ENCODE measurements at regions not wholly inside any gene's neighbourhood (a gene's known extent, or its start where the extent isn't known, plus 50 kb on each side); places are given as distances from the start of the nearest gene placed in this dataset.
"Not testable (repeated sequence)": the region's sequence is repeated elsewhere in the genome, so short reads cannot be mapped to it uniquely, and the experiment has no call there.

DNA sequence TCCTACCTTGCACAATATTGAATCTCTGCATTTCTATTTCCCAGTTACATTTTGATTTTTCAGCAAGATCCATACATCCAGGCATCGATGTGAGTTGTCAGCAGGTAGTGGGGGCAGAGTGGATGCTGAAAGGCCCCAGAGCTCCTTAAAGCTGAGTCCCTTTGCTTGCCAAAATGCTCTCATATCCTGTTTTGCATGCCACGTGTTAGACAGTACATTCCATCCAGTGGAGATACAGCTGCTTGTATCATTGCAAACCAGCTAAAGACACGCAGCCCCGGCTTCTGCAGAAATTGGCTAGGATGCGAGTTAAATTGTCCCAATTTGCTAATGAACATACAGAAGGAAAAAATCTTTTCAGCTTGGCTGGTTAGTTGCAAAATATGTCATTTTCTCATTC is 179.6 kb upstream of the MXRA5 start:
- WGBS, 10 experiments, result 0 to 70% (median 10%) methylated on average over 1 to 4 of the region's 5 CpGs; no CpG with 5 or more reads in 7 of the 10 experiments
- in situ Hi-C loops (cut with MboI; ENCODE audit: low pct_unique_long_range_greater_than_20kb in 2 of 9, low sequenced_read_pairs in 9 of 9, unreplicated experiment in 9 of 9), result no loop called here
- Histone ChIP-seq H3K4me3 (no peak overlapping the region), H3K4me1 (replicated peaks in 1 of 2) (no peaks in the 10 kb centered on the region), H3K27ac (no peak overlapping the region)
- ATAC-seq (replicated peaks in 6 of 8), result peak in 1 of 8 experiments; percentile 44

DNA sequence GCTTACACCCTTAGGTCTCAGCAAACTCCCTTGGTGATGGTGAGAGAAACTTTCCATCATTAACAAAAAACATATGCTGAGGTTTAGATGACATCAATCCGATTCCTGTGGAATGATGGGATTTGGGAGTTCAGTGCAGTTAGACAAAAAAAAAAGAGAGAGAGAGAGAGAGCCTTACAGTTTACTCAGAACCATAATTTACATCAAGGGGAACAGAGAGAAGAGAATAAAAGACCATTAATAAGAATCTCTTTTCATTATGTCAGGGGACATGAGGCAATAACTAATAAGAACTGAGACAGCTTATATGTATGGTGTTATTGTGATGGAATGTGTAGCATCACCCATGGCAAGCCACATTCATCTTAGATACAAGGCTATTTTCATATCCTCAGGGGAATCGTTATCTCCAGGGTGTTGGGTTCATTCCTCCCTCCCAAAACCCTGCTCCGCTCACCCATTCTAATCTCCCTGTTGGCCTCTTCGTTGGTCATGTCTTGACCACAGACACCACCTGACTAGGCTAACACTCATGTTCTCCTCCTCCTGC is 175.7 kb upstream of the MXRA5 start:
- in situ Hi-C loops (cut with MboI; ENCODE audit: low pct_unique_long_range_greater_than_20kb in 2 of 9, low sequenced_read_pairs in 9 of 9, unreplicated experiment in 9 of 9), result no loop called here
- H3K4me1 ChIP-seq (replicated peaks in 1 of 2), result no peaks in the 10 kb centered on the region
- H3K4me3 ChIP-seq, result no peak overlapping the region
- no peak overlapping the region for H3K27ac ChIP-seq
- 0 to 77% (median 13%) methylated on average over 1 to 4 of the region's 4 CpGs; no CpG with 5 or more reads in 3 of the 10 experiments for WGBS, 10 experiments
- ATAC-seq (replicated peaks in 6 of 8), result no peak

DNA sequence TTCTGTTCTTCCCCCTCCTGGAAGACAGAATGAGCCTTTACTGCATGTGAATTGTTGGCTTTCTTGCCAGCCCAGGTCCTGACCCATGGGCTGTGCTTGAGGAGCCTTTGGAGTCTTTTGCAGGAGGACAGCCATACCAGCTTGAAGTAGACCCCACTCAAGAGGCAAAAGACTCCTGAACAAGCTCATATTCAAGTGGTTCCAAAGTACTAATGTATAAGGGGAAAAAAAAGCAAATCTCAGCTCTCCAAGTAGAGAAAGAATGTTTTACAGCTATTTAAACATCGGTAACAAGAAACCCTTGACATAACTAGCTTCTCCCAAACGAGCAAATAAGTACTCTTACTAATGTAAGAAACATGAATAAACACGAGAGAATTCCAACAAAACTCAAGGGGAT is 174.9 kb upstream of the MXRA5 start:
- no peaks in the 10 kb centered on the region for H3K4me1 ChIP-seq (replicated peaks in 1 of 2)
- no peak overlapping the region for H3K4me3 ChIP-seq
- ATAC-seq (replicated peaks in 6 of 8), result no peak
- in situ Hi-C loops (cut with MboI; ENCODE audit: low pct_unique_long_range_greater_than_20kb in 2 of 9, low sequenced_read_pairs in 9 of 9, unreplicated experiment in 9 of 9), result no loop called here
- H3K27ac ChIP-seq, result no peak overlapping the region
- 0 to 80% (median 60%) methylated on average over 1 to 3 of the region's 3 CpGs; no CpG with 5 or more reads in 5 of the 10 experiments for WGBS, 10 experiments

DNA sequence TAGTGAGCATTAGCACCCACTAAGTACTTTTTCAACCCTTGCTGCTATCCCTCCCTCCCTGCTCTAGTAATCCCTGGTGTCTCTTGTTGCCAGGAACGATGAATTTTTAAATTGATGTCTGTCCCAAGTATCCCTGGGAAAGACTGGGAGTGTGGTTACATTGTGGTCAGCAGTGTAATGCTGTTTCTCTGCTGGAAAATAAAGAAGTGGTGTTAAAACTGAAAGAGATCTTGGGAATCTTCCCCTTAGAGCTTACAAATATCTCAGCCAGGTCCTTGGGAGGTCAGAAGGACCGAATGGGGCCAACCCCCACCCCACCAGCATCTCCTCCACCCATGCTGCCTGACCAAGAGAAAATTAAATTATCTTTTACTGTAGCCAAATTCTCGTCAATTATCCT is 174.5 kb upstream of the MXRA5 start:
- Histone ChIP-seq H3K4me3 (no peak overlapping the region), H3K27ac (no peak overlapping the region), H3K4me1 (replicated peaks in 1 of 2) (no peaks in the 10 kb centered on the region)
- ATAC-seq (replicated peaks in 6 of 8), result no peak
- 40 to 67% methylated on average over 1 of the region's 3 CpGs; no CpG with 5 or more reads in 8 of the 10 experiments for WGBS, 10 experiments
- in situ Hi-C loops (cut with MboI; ENCODE audit: low pct_unique_long_range_greater_than_20kb in 2 of 9, low sequenced_read_pairs in 9 of 9, unreplicated experiment in 9 of 9), result no loop called here

DNA sequence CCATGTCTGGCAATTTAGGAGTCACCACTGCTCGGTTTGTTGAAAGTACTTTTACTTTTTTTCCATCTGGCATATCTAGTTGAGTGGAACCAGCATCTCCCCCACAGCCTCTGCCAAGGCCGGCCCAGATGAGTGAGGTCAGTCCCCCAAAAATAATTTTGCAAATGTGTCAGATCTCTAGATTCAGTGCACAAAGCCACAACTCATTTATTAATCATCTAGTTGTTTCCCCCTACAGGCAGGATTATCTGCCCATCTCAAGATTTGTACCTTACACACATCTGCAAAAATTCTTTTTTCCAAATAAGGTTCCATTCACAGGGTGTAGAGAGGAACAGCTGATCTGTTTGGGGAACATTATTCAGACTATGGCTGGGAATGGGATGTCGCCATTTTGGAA is 174.0 kb upstream of the MXRA5 start:
- Histone ChIP-seq H3K4me1 (replicated peaks in 1 of 2) (no peaks in the 10 kb centered on the region), H3K4me3 (no peak overlapping the region), H3K27ac (no peak overlapping the region)
- WGBS, 10 experiments, result 86 to 100% (median 100%) methylated on average over 1 to 2 of the region's 3 CpGs; no CpG with 5 or more reads in 7 of the 10 experiments
- in situ Hi-C loops (cut with MboI; ENCODE audit: low pct_unique_long_range_greater_than_20kb in 2 of 9, low sequenced_read_pairs in 9 of 9, unreplicated experiment in 9 of 9), result no loop called here
- no peak for ATAC-seq (replicated peaks in 6 of 8)

DNA sequence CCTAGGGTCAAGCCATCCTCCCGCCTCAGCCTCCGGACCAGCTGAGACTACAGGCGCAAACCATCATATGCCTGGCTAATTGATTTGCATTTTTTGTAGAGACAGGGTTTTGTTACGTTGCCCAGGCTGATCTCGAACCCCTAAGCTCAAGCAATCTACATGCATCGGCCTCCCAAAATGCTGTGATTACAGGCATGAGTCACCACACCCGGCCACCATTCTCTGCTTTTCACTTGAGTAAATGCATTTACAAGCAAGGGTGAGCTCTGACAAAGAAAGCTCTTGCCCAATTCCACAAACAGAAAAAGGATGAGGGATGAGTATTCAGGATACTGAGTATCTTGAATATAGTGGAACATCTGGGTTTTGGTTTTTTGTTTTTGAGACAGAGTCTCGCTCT is 172.9 kb upstream of the MXRA5 start:
- H3K4me1 ChIP-seq (replicated peaks in 1 of 2); H3K4me3 ChIP-seq; in situ Hi-C loops (cut with MboI; ENCODE audit: low pct_unique_long_range_greater_than_20kb in 2 of 9, low sequenced_read_pairs in 9 of 9, unreplicated experiment in 9 of 9); H3K27ac ChIP-seq: not testable (repeated sequence)
- peak in 3 of 8 experiments; percentile 22 to 43 (median 32) for ATAC-seq (replicated peaks in 6 of 8)
- 60 to 100% methylated on average over 1 of the region's 8 CpGs; no CpG with 5 or more reads in 8 of the 10 experiments for WGBS, 10 experiments

DNA sequence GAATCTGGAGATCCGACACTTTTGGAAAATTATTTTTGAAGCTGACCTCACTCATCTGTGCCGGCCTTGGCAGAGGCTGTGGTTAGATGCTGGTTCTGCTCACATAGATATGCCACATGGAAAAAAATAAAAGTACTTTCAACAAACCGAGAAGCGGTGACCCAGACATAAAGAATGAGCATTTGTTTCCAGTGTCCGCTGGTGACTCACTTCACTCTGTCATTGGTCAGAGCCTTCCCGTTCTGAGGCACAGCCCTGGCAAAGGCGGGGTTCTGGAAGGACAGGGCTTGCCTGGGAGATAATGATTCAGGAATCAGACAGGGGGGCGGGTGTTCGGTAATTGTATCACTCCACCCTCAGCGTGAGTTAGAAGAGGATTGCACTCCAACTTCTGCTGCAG is 172.4 kb upstream of the MXRA5 start:
- 0 to 100% (median 40%) methylated on average over 1 to 2 of the region's 10 CpGs; no CpG with 5 or more reads in 4 of the 10 experiments for WGBS, 10 experiments
- peak in 7 of 8 experiments; percentile 96 to 98 (median 98) for ATAC-seq (replicated peaks in 6 of 8)
- no peaks in the 10 kb centered on the region for H3K4me1 ChIP-seq (replicated peaks in 1 of 2)
- in situ Hi-C loops (cut with MboI; ENCODE audit: low pct_unique_long_range_greater_than_20kb in 2 of 9, low sequenced_read_pairs in 9 of 9, unreplicated experiment in 9 of 9), result no loop called here
- no peak overlapping the region for H3K27ac ChIP-seq
- no peak overlapping the region for H3K4me3 ChIP-seq

DNA sequence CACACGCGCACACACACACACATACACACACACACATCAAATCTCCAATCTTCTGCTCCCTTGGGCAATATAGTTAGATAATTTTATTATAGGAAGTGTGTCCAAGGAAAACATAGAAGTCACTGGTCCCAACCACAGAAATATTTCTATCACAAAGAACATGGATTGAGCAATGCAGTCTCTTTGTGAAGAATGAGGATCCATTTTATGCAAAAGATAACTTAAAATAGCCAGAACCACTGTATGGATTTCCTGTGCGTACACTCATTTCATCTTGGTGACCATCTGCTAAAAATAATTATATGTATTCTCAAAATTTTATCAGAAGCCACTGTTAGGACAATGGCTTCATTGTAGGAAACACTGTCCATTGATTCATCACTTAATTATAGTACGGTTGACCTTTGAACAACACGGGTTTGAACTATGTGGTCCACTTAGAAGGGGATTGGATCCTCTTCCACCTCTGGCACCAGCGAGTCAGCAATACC is 169.6 kb upstream of the MXRA5 start:
- no peak for ATAC-seq (replicated peaks in 6 of 8)
- Histone ChIP-seq H3K27ac (no peak overlapping the region), H3K4me3 (no peak overlapping the region), H3K4me1 (replicated peaks in 1 of 2) (no peaks in the 10 kb centered on the region)
- in situ Hi-C loops (cut with MboI; ENCODE audit: low pct_unique_long_range_greater_than_20kb in 2 of 9, low sequenced_read_pairs in 9 of 9, unreplicated experiment in 9 of 9), result no loop called here
- 50 to 95% (median 87%) methylated on average over 2 to 6 of the region's 6 CpGs; no CpG with 5 or more reads in 3 of the 10 experiments for WGBS, 10 experiments

DNA sequence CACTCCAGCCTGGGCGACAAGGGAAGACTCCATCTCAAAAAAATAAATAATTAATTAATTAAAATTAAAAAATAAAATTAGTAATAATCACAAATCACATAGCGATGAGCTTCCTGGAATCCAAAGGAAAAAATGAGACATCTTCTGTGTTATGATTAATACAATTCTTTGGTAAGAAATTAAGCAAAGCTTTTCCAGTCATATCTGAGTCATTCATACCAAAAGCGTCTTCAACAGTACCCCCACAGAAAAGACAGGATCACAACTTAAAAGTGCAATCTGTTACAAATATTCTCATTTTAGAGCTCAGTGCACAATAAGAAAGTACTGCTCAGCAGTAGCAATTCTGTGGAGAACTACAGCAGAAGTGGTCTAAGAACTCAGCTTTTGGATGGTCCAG is 168.5 kb upstream of the MXRA5 start:
- Histone ChIP-seq H3K4me3 (no peak overlapping the region), H3K4me1 (replicated peaks in 1 of 2) (no peaks in the 10 kb centered on the region), H3K27ac (no peak overlapping the region)
- in situ Hi-C loops (cut with MboI; ENCODE audit: low pct_unique_long_range_greater_than_20kb in 2 of 9, low sequenced_read_pairs in 9 of 9, unreplicated experiment in 9 of 9), result no loop called here
- 49 to 100% (median 98%) methylated on average over 1 to 3 of the region's 3 CpGs; no CpG with 5 or more reads in 4 of the 10 experiments for WGBS, 10 experiments
- no peak for ATAC-seq (replicated peaks in 6 of 8)

DNA sequence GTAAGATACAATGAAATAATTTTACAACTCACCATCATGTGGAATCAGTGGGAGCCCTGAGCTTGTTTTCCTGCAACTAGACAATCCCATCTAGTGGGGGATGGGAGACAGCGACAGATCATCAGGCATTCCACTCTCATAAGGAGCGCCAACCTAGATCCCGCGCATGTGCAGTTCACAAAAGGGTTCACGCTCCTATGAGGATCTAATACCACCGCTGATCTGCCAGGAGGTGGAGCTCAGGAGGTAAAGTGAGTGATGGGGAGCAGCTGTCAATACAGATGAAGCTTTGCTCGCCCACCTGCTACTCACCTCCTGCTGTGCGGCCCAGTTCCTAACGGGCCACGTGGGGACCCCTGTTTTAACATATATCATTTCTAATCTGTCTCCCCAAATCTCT is 165.7 kb upstream of the MXRA5 start:
- ATAC-seq (replicated peaks in 6 of 8); H3K27ac ChIP-seq; in situ Hi-C loops (cut with MboI; ENCODE audit: low pct_unique_long_range_greater_than_20kb in 2 of 9, low sequenced_read_pairs in 9 of 9, unreplicated experiment in 9 of 9); H3K4me1 ChIP-seq (replicated peaks in 1 of 2); H3K4me3 ChIP-seq: not testable (repeated sequence)
- WGBS, 10 experiments, result 60 to 75% methylated on average over 4 to 8 of the region's 10 CpGs; no CpG with 5 or more reads in 8 of the 10 experiments

DNA sequence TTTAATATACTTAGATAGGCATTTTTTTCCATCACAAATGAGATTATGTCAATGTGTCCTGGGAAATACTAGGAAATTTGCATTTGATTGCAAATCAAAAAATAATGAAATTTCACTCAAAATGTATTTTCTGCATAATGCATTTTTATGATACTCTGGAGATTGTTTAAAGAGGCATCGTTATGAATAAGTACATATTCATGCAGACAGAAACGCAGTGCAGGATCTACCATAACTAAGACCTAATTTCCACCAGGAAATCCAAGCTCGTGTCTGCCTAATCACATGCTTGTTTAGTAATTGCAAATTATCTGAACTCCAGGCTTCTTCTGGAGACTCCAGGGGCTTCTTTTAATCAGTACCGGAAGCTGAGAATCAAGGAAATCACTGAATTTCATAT is 163.5 kb upstream of the MXRA5 start:
- Histone ChIP-seq H3K4me1 (replicated peaks in 1 of 2) (no peaks in the 10 kb centered on the region), H3K27ac (no peak overlapping the region), H3K4me3 (no peak overlapping the region)
- WGBS, 10 experiments, result 0 to 88% (median 61%) methylated on average over 1 to 4 of the region's 4 CpGs; no CpG with 5 or more reads in 2 of the 10 experiments
- in situ Hi-C loops (cut with MboI; ENCODE audit: low pct_unique_long_range_greater_than_20kb in 2 of 9, low sequenced_read_pairs in 9 of 9, unreplicated experiment in 9 of 9), result no loop called here
- peak in 4 of 8 experiments; percentile 31 to 99 (median 60) for ATAC-seq (replicated peaks in 6 of 8)

DNA sequence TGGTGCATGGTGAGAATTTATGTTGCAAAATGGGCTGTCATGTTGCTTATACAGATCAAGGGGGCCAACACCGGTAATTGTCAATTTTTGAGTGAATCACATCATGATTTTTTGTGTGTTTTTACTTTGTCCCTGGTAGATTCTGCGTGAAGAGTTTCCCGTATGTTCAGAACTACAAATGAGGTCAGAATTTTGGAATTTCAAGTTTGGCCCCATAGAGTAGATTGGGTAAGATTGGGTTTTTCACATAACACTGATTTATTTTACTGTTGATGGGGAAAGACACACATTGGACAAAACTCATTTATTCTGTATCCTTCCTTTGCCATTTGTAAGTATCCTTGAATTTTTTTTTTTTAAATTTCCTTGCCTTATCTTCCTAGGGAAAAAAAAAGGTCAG is 158.5 kb upstream of the MXRA5 start:
- H3K27ac ChIP-seq, result no peak overlapping the region
- in situ Hi-C loops (cut with MboI; ENCODE audit: low pct_unique_long_range_greater_than_20kb in 2 of 9, low sequenced_read_pairs in 9 of 9, unreplicated experiment in 9 of 9), result no loop called here
- WGBS, 10 experiments, result 45 to 100% (median 88%) methylated on average over 2 to 3 of the region's 3 CpGs; no CpG with 5 or more reads in 6 of the 10 experiments
- no peak for ATAC-seq (replicated peaks in 6 of 8)
- no peak overlapping the region for H3K4me3 ChIP-seq
- H3K4me1 ChIP-seq (replicated peaks in 1 of 2), result no peaks in the 10 kb centered on the region

DNA sequence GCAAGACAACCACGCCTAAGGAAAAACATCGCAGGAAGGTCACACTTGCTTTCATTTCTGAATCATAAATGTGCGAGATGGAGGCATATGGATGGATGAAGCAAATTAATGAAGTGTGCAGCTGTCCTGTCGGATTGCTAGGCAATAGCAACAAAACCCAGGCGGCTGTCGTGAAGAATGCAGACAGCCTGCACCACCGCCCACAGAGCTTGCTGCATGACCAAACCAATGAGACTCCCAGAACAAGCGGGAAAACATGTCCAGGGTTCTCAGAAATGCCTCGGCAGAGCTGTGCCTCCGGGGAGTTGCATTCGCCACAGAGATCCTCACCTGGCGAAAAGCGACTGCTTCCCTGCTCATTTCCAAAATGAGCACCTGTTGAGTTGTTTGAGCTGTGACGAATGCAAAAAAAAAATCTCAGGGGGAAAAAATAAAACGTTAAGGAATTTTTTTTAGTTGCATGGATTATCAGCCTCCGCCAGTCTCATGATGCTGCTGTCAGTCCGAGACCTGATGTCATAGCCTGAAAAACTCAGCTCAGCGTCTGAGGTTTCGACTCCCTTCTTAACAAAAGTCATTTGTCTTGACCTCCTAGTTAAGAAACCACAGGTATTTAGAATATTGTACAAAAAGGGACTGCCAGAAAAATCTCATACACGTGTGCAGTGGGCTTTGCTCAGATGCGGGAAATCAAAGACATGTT is 155.5 kb upstream of the MXRA5 start:
- in situ Hi-C loops (cut with MboI; ENCODE audit: low pct_unique_long_range_greater_than_20kb in 2 of 9, low sequenced_read_pairs in 9 of 9, unreplicated experiment in 9 of 9), result no loop called here
- peak in 4 of 8 experiments; percentile 43 to 98 (median 80) for ATAC-seq (replicated peaks in 6 of 8)
- H3K4me1 ChIP-seq (replicated peaks in 1 of 2), result no peaks in the 10 kb centered on the region
- H3K27ac ChIP-seq, result no peak overlapping the region
- WGBS, 10 experiments, result 43 to 100% (median 91%) methylated on average over 1 to 12 of the region's 21 CpGs; no CpG with 5 or more reads in 5 of the 10 experiments
- H3K4me3 ChIP-seq, result no peak overlapping the region

All from motor neuron (in vitro differentiated cells).